ENCODE measurements at regions not wholly inside any gene's neighbourhood (a gene's known extent, or its start where the extent isn't known, plus 50 kb on each side); places are given as distances from the start of the nearest gene placed in this dataset.

- FAIRE-seq, result no peak
- no peak for DNase-seq (ENCODE audit: insufficient read length)
- TF ChIP-seq POLR2AphosphoS5 (IDR thresholded peaks at IDR 0.05; ENCODE audit: low read depth, low read length) (no peak), TAF1 (IDR thresholded peaks at IDR 0.05; ENCODE audit: borderline replicate concordance, low read depth, low read length) (no peak), POLR2A (IDR thresholded peaks at IDR 0.05; ENCODE audit: low read depth, low read length) (no peak)
Observed at GRCh38 chr12:24134092-24134491, 184.6 kb upstream of the SOX5 start.

- TF ChIP-seq POLR2AphosphoS5 (IDR thresholded peaks at IDR 0.05; ENCODE audit: low read depth, low read length) (no peak), TAF1 (IDR thresholded peaks at IDR 0.05; ENCODE audit: borderline replicate concordance, low read depth, low read length) (no peak), POLR2A (IDR thresholded peaks at IDR 0.05; ENCODE audit: low read depth, low read length) (no peak)
- no peak for DNase-seq (ENCODE audit: insufficient read length)
- no peak for FAIRE-seq
Observed at GRCh38 chr12:24133384-24133783, 183.9 kb upstream of the SOX5 start.

GRCh38 chr12:24127919-24128721 is 178.7 kb upstream of the SOX5 start:
- TF ChIP-seq POLR2AphosphoS5 (IDR thresholded peaks at IDR 0.05; ENCODE audit: low read depth, low read length) (no peak), POLR2A (IDR thresholded peaks at IDR 0.05; ENCODE audit: low read depth, low read length) (no peak), TAF1 (IDR thresholded peaks at IDR 0.05; ENCODE audit: borderline replicate concordance, low read depth, low read length) (no peak)
- DNase-seq (ENCODE audit: insufficient read length) (no peak), FAIRE-seq (peak; percentile 21)

- TF ChIP-seq TAF1 (IDR thresholded peaks at IDR 0.05; ENCODE audit: borderline replicate concordance, low read depth, low read length) (no peak), POLR2AphosphoS5 (IDR thresholded peaks at IDR 0.05; ENCODE audit: low read depth, low read length) (no peak), POLR2A (IDR thresholded peaks at IDR 0.05; ENCODE audit: low read depth, low read length) (no peak)
- DNase-seq (ENCODE audit: insufficient read length), result no peak
- no peak for FAIRE-seq
Observed at GRCh38 chr12:24125280-24125679, 175.8 kb upstream of the SOX5 start.

- no peak for TF ChIP-seq POLR2AphosphoS5 (IDR thresholded peaks at IDR 0.05; ENCODE audit: low read depth, low read length)
- no peak for DNase-seq (ENCODE audit: insufficient read length)
- FAIRE-seq, result no peak
Observed at GRCh38 chr12:24121911-24122310, 172.4 kb upstream of the SOX5 start.

- FAIRE-seq, result no peak
Observed at GRCh38 chr12:24118668-24119067, 169.2 kb upstream of the SOX5 start.

GRCh38 chr12:24116548-24116947 is 167.1 kb upstream of the SOX5 start:
- TF ChIP-seq POLR2A (IDR thresholded peaks at IDR 0.05; ENCODE audit: low read depth, low read length), result no peak
- no peak for TF ChIP-seq TAF1 (IDR thresholded peaks at IDR 0.05; ENCODE audit: borderline replicate concordance, low read depth, low read length)
- no peak for TF ChIP-seq POLR2AphosphoS5 (IDR thresholded peaks at IDR 0.05; ENCODE audit: low read depth, low read length)
- no peak for FAIRE-seq
- no peak for DNase-seq (ENCODE audit: insufficient read length)

More at GRCh38 chr12:24118668-24119067, 169.2 kb upstream of the SOX5 start:
- no peak for TF ChIP-seq TAF1 (IDR thresholded peaks at IDR 0.05; ENCODE audit: borderline replicate concordance, low read depth, low read length)
- TF ChIP-seq POLR2AphosphoS5 (IDR thresholded peaks at IDR 0.05; ENCODE audit: low read depth, low read length), result no peak
- no peak for TF ChIP-seq POLR2A (IDR thresholded peaks at IDR 0.05; ENCODE audit: low read depth, low read length)
- no peak for DNase-seq (ENCODE audit: insufficient read length)

- TF ChIP-seq POLR2A (IDR thresholded peaks at IDR 0.05; ENCODE audit: low read depth, low read length) (no peak), POLR2AphosphoS5 (IDR thresholded peaks at IDR 0.05; ENCODE audit: low read depth, low read length) (no peak), TAF1 (IDR thresholded peaks at IDR 0.05; ENCODE audit: borderline replicate concordance, low read depth, low read length) (no peak)
- no peak for FAIRE-seq
- no peak for DNase-seq (ENCODE audit: insufficient read length)
Observed at GRCh38 chr12:24113701-24114100, 164.2 kb upstream of the SOX5 start.

GRCh38 chr12:24111616-24112015 is 162.1 kb upstream of the SOX5 start:
- FAIRE-seq (no peak), DNase-seq (ENCODE audit: insufficient read length) (no peak)
- TF ChIP-seq POLR2AphosphoS5 (IDR thresholded peaks at IDR 0.05; ENCODE audit: low read depth, low read length) (no peak), TAF1 (IDR thresholded peaks at IDR 0.05; ENCODE audit: borderline replicate concordance, low read depth, low read length) (no peak), POLR2A (IDR thresholded peaks at IDR 0.05; ENCODE audit: low read depth, low read length) (no peak)

- FAIRE-seq, result no peak
- DNase-seq (ENCODE audit: insufficient read length), result no peak
- no peak for TF ChIP-seq POLR2AphosphoS5 (IDR thresholded peaks at IDR 0.05; ENCODE audit: low read depth, low read length)
- no peak for TF ChIP-seq TAF1 (IDR thresholded peaks at IDR 0.05; ENCODE audit: borderline replicate concordance, low read depth, low read length)
- no peak for TF ChIP-seq POLR2A (IDR thresholded peaks at IDR 0.05; ENCODE audit: low read depth, low read length)
Observed at GRCh38 chr12:24111086-24111485, 161.6 kb upstream of the SOX5 start.

- FAIRE-seq (peak; percentile 14), DNase-seq (ENCODE audit: insufficient read length) (peak; percentile 14)
- TF ChIP-seq TAF1 (IDR thresholded peaks at IDR 0.05; ENCODE audit: borderline replicate concordance, low read depth, low read length) (no peak), POLR2A (IDR thresholded peaks at IDR 0.05; ENCODE audit: low read depth, low read length) (no peak), POLR2AphosphoS5 (IDR thresholded peaks at IDR 0.05; ENCODE audit: low read depth, low read length) (no peak)
Observed at GRCh38 chr12:24109381-24110039, 160.0 kb upstream of the SOX5 start.

- DNase-seq (ENCODE audit: insufficient read length), result no peak
- FAIRE-seq, result no peak
- TF ChIP-seq TAF1 (IDR thresholded peaks at IDR 0.05; ENCODE audit: borderline replicate concordance, low read depth, low read length), result no peak
- TF ChIP-seq POLR2A (IDR thresholded peaks at IDR 0.05; ENCODE audit: low read depth, low read length), result no peak
- TF ChIP-seq POLR2AphosphoS5 (IDR thresholded peaks at IDR 0.05; ENCODE audit: low read depth, low read length), result no peak
Observed at GRCh38 chr12:24102676-24103075, 153.2 kb upstream of the SOX5 start.

All from GM12892 (cell line).